ENCODE measurements at regions not wholly inside any gene's neighbourhood (a gene's known extent, or its start where the extent isn't known, plus 50 kb on each side); places are given as distances from the start of the nearest gene placed in this dataset.

DNA sequence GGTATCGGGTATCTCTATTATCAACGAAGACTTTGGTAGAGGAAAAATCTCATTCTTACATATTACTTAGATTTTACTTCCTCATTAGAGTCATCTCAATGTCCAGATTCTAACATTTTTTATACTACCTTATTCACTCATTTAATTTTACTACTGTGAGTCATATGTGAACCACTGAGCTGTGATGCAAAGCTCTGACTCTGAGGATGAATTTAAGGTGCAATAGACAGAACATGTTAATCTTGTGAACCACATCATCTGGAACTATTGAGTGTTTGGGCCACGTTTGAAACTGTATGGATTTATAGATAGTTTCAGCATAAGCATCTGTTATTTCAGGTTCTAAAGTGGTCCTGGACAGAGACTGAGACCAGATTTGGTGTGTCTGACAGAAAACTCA is 78.4 kb downstream of the PWWP3B start:
- Histone ChIP-seq H3K36me3 (ENCODE audit: insufficient read depth) (no peaks in the 10 kb centered on the region), H4K20me1 (replicated peaks; ENCODE audit: insufficient read depth) (no peaks in the 10 kb centered on the region), H3K9me2 (ENCODE audit: insufficient read depth) (no peaks in the 10 kb centered on the region), H2AFZ (no peak overlapping the region), H3K4me1 (ENCODE audit: insufficient read depth) (no peaks in the 10 kb centered on the region), H3F3A (replicated peaks; ENCODE audit: low read depth) (no peaks in the 10 kb centered on the region), H3K4me3 (no peak overlapping the region), H3K4me2 (no peak overlapping the region), H3K27me3 (ENCODE audit: insufficient read depth) (no peaks in the 10 kb centered on the region), H3K27ac (ENCODE audit: low read depth) (no peak overlapping the region), H3K79me2 (replicated peaks; ENCODE audit: insufficient read depth) (no peaks in the 10 kb centered on the region)
- TF ChIP-seq EZH2phosphoT487 (IDR thresholded peaks at IDR 0.05; ENCODE audit: unreplicated experiment) (no peak), POLR2AphosphoS5 (IDR thresholded peaks at IDR 0.05; ENCODE audit: low read depth) (no peak), CREB1 (CRISPR knock-in tag; IDR thresholded peaks at IDR 0.05; ENCODE audit: low read depth) (no peak), JUNB (IDR thresholded peaks at IDR 0.05; ENCODE audit: unreplicated experiment) (no peak), NANOG (IDR thresholded peaks at IDR 0.05; ENCODE audit: borderline replicate concordance) (no peak)
- TF ChIP-seq, protein P1, sequence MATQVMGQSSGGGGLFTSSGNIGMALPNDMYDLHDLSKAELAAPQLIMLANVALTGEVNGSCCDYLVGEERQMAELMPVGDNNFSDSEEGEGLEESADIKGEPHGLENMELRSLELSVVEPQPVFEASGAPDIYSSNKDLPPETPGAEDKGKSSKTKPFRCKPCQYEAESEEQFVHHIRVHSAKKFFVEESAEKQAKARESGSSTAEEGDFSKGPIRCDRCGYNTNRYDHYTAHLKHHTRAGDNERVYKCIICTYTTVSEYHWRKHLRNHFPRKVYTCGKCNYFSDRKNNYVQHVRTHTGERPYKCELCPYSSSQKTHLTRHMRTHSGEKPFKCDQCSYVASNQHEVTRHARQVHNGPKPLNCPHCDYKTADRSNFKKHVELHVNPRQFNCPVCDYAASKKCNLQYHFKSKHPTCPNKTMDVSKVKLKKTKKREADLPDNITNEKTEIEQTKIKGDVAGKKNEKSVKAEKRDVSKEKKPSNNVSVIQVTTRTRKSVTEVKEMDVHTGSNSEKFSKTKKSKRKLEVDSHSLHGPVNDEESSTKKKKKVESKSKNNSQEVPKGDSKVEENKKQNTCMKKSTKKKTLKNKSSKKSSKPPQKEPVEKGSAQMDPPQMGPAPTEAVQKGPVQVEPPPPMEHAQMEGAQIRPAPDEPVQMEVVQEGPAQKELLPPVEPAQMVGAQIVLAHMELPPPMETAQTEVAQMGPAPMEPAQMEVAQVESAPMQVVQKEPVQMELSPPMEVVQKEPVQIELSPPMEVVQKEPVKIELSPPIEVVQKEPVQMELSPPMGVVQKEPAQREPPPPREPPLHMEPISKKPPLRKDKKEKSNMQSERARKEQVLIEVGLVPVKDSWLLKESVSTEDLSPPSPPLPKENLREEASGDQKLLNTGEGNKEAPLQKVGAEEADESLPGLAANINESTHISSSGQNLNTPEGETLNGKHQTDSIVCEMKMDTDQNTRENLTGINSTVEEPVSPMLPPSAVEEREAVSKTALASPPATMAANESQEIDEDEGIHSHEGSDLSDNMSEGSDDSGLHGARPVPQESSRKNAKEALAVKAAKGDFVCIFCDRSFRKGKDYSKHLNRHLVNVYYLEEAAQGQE (IDR thresholded peaks at IDR 0.05; ENCODE audit: unreplicated experiment), result no peak
- TF ChIP-seq, protein P2, sequence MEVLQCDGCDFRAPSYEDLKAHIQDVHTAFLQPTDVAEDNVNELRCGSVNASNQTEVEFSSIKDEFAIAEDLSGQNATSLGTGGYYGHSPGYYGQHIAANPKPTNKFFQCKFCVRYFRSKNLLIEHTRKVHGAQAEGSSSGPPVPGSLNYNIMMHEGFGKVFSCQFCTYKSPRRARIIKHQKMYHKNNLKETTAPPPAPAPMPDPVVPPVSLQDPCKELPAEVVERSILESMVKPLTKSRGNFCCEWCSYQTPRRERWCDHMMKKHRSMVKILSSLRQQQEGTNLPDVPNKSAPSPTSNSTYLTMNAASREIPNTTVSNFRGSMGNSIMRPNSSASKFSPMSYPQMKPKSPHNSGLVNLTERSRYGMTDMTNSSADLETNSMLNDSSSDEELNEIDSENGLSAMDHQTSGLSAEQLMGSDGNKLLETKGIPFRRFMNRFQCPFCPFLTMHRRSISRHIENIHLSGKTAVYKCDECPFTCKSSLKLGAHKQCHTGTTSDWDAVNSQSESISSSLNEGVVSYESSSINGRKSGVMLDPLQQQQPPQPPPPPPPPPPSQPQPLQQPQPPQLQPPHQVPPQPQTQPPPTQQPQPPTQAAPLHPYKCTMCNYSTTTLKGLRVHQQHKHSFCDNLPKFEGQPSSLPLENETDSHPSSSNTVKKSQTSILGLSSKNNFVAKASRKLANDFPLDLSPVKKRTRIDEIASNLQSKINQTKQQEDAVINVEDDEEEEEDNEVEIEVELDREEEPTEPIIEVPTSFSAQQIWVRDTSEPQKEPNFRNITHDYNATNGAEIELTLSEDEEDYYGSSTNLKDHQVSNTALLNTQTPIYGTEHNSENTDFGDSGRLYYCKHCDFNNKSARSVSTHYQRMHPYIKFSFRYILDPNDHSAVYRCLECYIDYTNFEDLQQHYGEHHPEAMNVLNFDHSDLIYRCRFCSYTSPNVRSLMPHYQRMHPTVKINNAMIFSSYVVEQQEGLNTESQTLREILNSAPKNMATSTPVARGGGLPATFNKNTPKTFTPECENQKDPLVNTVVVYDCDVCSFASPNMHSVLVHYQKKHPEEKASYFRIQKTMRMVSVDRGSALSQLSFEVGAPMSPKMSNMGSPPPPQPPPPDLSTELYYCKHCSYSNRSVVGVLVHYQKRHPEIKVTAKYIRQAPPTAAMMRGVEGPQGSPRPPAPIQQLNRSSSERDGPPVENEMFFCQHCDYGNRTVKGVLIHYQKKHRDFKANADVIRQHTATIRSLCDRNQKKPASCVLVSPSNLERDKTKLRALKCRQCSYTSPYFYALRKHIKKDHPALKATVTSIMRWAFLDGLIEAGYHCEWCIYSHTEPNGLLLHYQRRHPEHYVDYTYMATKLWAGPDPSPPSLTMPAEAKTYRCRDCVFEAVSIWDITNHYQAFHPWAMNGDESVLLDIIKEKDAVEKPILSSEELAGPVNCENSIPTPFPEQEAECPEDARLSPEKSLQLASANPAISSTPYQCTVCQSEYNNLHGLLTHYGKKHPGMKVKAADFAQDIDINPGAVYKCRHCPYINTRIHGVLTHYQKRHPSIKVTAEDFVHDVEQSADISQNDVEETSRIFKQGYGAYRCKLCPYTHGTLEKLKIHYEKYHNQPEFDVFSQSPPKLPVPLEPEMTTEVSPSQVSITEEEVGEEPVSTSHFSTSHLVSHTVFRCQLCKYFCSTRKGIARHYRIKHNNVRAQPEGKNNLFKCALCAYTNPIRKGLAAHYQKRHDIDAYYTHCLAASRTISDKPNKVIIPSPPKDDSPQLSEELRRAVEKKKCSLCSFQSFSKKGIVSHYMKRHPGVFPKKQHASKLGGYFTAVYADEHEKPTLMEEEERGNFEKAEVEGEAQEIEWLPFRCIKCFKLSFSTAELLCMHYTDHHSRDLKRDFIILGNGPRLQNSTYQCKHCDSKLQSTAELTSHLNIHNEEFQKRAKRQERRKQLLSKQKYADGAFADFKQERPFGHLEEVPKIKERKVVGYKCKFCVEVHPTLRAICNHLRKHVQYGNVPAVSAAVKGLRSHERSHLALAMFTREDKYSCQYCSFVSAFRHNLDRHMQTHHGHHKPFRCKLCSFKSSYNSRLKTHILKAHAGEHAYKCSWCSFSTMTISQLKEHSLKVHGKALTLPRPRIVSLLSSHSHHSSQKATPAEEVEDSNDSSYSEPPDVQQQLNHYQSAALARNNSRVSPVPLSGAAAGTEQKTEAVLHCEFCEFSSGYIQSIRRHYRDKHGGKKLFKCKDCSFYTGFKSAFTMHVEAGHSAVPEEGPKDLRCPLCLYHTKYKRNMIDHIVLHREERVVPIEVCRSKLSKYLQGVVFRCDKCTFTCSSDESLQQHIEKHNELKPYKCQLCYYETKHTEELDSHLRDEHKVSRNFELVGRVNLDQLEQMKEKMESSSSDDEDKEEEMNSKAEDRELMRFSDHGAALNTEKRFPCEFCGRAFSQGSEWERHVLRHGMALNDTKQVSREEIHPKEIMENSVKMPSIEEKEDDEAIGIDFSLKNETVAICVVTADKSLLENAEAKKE (CRISPR knock-in tag; IDR thresholded peaks at IDR 0.05), result no peak
- TF ChIP-seq, protein P3, sequence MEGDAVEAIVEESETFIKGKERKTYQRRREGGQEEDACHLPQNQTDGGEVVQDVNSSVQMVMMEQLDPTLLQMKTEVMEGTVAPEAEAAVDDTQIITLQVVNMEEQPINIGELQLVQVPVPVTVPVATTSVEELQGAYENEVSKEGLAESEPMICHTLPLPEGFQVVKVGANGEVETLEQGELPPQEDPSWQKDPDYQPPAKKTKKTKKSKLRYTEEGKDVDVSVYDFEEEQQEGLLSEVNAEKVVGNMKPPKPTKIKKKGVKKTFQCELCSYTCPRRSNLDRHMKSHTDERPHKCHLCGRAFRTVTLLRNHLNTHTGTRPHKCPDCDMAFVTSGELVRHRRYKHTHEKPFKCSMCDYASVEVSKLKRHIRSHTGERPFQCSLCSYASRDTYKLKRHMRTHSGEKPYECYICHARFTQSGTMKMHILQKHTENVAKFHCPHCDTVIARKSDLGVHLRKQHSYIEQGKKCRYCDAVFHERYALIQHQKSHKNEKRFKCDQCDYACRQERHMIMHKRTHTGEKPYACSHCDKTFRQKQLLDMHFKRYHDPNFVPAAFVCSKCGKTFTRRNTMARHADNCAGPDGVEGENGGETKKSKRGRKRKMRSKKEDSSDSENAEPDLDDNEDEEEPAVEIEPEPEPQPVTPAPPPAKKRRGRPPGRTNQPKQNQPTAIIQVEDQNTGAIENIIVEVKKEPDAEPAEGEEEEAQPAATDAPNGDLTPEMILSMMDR (conservative IDR thresholded peaks at IDR 0.05; ENCODE audit: low read depth in 2 of 2), result no peak
- DNase-seq (ENCODE audit: low spot score), result no peak
- Mint-ChIP-seq H3K27me3 (ENCODE audit: insufficient read depth, low read depth, poor library complexity) (no peaks in the 10 kb centered on the region), H3K4me3 (no peak overlapping the region), H3K27ac (no peak overlapping the region), H3K4me1 (no peaks in the 10 kb centered on the region), H3K36me3 (ENCODE audit: low read depth) (peaks cover 3% of the 10 kb centered on the region; the same call in 1 of the 3 replicates), H3K9me3 (peaks cover 37% of the 10 kb centered on the region)
- no peak for ATAC-seq

Data from GM23338 (cell line).